AG09319 (cell line): ENCODE measurements at regions not wholly inside any gene's neighbourhood (a gene's known extent, or its start where the extent isn't known, plus 50 kb on each side); places are given as distances from the start of the nearest gene placed in this dataset.

ENCODE experiments used
- DNase-seq: peaks from one replicate; pipeline ENCODE4 v3.0.0-alpha.2; 2010; ENCODE audit warnings: low read depth; ENCODE audit errors: extremely low read depth
- TF ChIP-seq, protein P1 (sequence below): IDR thresholded peaks from 2 replicates; pipeline ENCODE4 v1.5.1; 2011; ENCODE audit warnings: low read depth, mild to moderate bottlenecking, inconsistent platforms, low read length, moderate library complexity

DNA sequence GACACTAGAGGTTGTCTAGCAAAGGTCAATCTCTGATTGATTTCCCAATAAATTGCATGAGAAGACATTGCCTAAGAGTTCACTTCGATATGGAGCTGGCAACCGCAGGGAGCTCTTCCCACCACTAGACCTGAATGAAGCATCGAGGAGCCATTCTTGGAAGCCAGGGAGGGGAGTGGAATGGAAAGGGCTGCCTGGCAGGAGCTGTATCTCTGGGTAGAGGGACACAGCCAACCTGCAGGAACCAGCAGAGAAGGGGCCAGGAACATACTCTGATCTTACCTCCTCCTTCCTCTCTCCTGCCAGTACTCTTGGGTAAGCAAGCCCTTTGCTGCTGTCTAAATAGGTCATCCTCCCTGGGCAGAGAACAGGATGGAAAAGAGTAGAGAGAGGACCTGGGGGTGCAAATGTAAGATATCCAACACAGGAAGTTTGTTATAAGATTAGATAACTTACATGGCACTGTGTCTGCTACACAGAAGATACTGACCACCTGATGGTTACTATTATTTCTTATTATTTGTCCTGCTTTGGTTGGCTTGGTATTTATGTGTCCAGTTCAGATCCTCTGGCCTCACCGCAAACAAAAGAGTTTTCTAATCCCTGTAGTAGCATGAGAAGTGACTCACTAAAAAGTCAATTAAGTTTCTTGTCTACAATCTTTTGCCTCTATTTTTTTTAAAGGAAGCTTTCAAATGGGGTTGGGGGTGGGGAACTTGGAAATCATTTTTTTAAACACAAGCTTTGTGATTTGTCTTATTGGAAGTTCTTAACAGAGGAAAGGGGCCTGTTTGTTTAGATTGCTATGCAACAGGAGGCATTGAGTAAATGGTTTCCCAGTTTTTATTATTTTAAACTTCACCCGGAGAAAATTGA lies 156.7 kb upstream of the TSC22D2 start:
- TF ChIP-seq, protein P1, sequence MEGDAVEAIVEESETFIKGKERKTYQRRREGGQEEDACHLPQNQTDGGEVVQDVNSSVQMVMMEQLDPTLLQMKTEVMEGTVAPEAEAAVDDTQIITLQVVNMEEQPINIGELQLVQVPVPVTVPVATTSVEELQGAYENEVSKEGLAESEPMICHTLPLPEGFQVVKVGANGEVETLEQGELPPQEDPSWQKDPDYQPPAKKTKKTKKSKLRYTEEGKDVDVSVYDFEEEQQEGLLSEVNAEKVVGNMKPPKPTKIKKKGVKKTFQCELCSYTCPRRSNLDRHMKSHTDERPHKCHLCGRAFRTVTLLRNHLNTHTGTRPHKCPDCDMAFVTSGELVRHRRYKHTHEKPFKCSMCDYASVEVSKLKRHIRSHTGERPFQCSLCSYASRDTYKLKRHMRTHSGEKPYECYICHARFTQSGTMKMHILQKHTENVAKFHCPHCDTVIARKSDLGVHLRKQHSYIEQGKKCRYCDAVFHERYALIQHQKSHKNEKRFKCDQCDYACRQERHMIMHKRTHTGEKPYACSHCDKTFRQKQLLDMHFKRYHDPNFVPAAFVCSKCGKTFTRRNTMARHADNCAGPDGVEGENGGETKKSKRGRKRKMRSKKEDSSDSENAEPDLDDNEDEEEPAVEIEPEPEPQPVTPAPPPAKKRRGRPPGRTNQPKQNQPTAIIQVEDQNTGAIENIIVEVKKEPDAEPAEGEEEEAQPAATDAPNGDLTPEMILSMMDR: no peak
- no peak for DNase-seq

DNA sequence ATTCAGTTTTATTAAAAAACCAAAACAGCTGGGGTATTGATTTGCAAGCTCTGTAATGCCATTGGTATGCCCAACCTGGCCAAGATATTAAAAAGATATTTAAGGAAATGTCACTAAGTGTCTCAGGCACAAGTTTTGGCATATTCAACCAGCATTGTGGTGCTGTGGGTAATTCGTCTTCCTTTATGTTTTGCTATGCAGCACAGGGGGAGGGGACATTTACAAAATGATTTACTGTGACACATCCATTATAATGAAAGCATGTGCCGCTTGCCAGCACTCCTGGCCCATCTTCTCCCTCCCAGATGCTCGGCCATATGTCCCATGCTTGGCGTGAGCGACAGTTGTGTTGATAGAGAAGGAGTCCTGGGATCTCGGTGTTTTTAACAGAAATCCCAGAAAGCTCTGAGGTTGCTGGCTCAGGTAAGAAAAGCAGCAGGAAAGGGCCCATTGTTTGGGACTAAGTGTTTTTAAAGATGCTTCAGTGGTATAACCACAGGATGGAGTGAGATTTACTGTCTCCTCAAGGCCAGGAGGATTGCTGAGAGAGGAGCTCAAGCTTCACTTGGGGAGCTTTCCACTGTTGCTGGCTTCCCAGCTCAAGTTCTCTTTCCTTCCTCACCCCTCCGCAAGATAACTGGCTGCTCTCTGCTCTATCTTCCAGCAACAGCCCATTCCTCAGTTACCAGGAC lies 158.2 kb upstream of the TSC22D2 start:
- DNase-seq: no peak

DNA sequence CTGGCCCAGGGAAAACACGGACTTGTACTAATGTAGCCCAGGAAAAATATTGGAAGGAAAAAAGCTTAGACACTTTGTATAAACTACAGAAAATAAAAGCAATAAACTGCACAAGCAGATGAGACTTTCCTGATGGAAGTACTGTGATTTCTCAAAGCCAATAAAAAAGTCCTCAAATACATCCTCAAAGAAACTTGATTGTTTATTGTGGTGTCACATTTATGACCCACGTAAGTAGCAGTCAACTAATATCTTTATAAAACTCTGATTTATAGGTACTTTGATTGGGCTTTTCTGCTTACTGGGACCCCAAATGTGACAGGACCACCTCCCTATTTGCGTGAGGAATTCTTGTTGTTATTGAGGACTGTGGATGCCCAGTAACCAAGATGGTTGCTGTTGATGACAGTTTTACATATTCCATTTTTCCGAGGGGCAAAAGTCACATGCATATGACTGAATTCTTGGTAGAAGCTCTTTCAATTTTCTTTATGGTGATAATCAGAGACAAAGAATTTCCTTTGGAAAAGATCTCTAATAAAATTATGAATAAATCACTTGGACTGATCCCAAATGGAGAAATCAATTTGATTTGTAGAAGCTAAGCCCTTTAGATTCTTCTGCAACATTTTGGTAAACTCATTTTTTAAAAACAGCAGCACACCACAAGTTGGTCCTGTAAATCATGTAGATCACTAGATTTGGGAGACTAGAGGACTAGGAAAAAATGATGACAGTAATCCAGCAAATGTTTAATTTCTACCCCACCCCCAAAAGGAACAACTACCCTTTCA lies 159.0 kb upstream of the TSC22D2 start:
- TF ChIP-seq, protein P1: no peak
- no peak for DNase-seq

More for the DNA sequence above, 158.2 kb upstream of the TSC22D2 start:
- TF ChIP-seq, protein P1: no peak

DNA sequence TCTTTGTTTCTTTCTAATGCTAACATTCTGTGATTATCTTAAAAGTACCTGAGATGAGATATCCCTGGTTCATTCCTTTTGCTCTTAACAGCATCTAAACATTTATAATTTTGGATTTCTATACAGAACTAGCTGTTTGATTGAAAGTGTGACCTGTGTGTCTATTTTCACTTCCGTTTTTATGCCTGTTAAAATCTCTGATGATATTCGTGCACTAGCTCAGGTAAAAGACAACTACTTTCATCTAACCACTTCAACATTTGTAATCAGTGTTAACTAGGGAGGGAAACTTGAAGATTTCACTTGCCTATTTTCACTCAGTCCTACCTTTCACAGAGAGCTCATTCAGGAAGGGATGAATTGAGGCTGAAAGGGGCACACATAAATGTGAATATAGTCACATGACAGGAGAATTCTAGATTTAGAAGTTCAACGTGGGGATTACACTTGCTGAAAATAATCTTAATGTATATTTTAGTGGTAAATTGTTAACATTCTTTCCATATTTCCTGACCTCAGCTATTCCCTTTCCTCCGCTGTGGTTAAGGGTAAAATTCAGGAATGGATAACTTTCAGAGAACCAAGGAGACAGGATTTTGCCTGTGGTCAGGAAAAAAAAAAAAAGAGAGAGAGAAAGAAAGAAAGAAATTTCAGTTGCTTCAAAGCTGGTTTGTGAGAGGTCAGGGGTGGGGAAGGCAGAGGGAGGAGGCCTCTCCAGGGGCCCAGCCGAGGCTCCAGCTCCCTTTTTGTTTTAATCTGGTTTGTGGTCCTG lies 159.8 kb upstream of the TSC22D2 start:
- TF ChIP-seq, protein P1: no peak
- DNase-seq: no peak

DNA sequence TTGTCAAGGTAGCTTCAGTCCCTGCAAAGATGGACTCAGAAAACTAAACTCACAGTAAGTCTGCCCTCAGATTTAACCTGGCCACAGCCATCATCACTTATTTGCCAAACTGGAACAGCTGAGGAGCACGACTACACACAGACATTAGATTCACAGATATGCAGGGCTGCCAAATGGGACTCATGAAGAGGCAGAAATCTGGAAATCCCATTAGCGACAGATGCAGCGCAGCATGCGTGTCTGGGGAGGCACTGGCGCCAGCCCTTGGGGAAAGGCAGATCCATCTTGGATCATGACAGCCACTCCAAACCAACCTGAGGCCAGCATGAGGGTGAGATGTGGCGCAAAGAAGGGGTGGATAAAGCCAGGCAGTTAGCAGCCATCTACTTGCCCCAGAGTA lies 160.7 kb upstream of the TSC22D2 start:
- TF ChIP-seq, protein P1: no peak
- DNase-seq: no peak

DNA sequence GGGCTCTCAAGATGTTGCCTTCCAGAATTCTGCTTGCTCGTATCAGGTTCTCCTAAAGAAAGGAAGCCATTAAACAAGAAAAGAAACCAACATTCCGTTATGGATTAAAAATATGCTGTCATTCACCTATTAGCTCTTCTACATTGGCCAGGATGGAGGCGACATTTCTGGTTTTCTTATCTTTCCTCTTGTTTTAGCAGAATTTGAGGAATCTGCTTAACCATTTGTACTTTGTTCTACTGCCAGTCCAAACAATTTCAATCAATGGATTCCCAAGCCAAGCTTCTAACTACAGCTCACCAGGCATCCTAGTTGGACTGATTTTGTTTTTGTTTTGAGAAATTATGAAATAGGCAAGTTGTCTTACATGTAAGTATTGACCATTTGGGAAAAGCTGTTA lies 164.6 kb upstream of the TSC22D2 start:
- DNase-seq: no peak
- TF ChIP-seq, protein P1: no peak
